WTC11 (cell line): ENCODE measurements at regions not wholly inside any gene's neighbourhood (a gene's known extent, or its start where the extent isn't known, plus 50 kb on each side); places are given as distances from the start of the nearest gene placed in this dataset.

Experiments used
- ATAC-seq: fragments of 200-7000 bp; cut with Tn5 transposase; 2 replicates; pipeline ENCODE4 v1.10.0; 2021; ENCODE audit warnings: mild to moderate bottlenecking, moderate library complexity
- CTCF ChIA-PET: fragments of 300-600 bp; sonication (Branson Sonifier 250); formaldehyde crosslinking; loops from one replicate; lab custom pipeline; 2021; ENCODE audit warnings: antibody characterized with exemption; lab: Charles Lee
- POLR2A ChIA-PET: fragments of 350-600 bp; sonication (Branson Sonifier 250); formaldehyde crosslinking; loops from one replicate; lab custom pipeline; 2021; ENCODE audit warnings: antibody characterized with exemption; lab: Charles Lee
- DNase-seq: peaks from one replicate; pipeline ENCODE4 v3.0.0; 2021; ENCODE audit warnings: low spot score
- H3K27ac Mint-ChIP-seq: 2 replicates; pipeline ENCODE4 v1.8.0; 2021; ENCODE audit warnings: mixed read lengths
- H3K27me3 Mint-ChIP-seq: 2 replicates; pipeline ENCODE4 v1.8.0; 2021; ENCODE audit warnings: low read depth, mild to moderate bottlenecking, moderate library complexity, mixed read lengths
- H3K36me3 Mint-ChIP-seq: 2 replicates; pipeline ENCODE4 v1.8.0; 2021; ENCODE audit warnings: mixed read lengths
- H3K4me1 Mint-ChIP-seq: 2 replicates; pipeline ENCODE4 v1.8.0; 2022; ENCODE audit warnings: mixed read lengths
- H3K4me3 Mint-ChIP-seq: 2 replicates; pipeline ENCODE4 v1.8.0; 2021; ENCODE audit warnings: mild to moderate bottlenecking, moderate library complexity, mixed read lengths
- H3K9me3 Mint-ChIP-seq: 2 replicates; pipeline ENCODE4 v1.8.0; 2021; ENCODE audit warnings: mixed read lengths
- AR ChIP-seq: fragments of 250-450 bp; sonication (Bioruptor Pico); IDR thresholded peaks from 2 replicates; pipeline ENCODE4 v1.9.0; 2021; ENCODE audit warnings: mild to moderate bottlenecking
- ATF3 ChIP-seq: sonication (generic); formaldehyde crosslinking; conservative IDR thresholded peaks from 2 replicates; pipeline ENCODE4 v1.8.1; 2022; ENCODE audit warnings: mild to moderate bottlenecking, missing genetic modification reagents
- CBFB ChIP-seq: sonication (generic); formaldehyde crosslinking; IDR thresholded peaks from 2 replicates; pipeline ENCODE4 v1.8.1; 2022; ENCODE audit warnings: mild to moderate bottlenecking, low read depth, missing genetic modification reagents
- FOXJ3 ChIP-seq: sonication (generic); formaldehyde crosslinking; IDR thresholded peaks from 2 replicates; pipeline ENCODE4 v1.9.0; 2021; ENCODE audit warnings: missing genetic modification reagents, mild to moderate bottlenecking, borderline replicate concordance
- FOXP1 ChIP-seq: sonication (generic); formaldehyde crosslinking; IDR thresholded peaks from 2 replicates; pipeline ENCODE4 v1.8.0; 2022; ENCODE audit warnings: missing genetic modification reagents, mild to moderate bottlenecking, moderate library complexity, borderline replicate concordance
- GRHL2 ChIP-seq: fragments of 250-450 bp; sonication (Bioruptor Pico); IDR thresholded peaks from 2 replicates; pipeline ENCODE4 v1.8.0; 2022; ENCODE audit warnings: mild to moderate bottlenecking, moderate library complexity; ENCODE audit not compliant: insufficient replicate concordance, severe bottlenecking
- IRF2 ChIP-seq: sonication (generic); formaldehyde crosslinking; IDR thresholded peaks from 2 replicates; pipeline ENCODE4 v1.8.0; 2022; ENCODE audit warnings: low read depth, missing genetic modification reagents, borderline replicate concordance
- MXD4 ChIP-seq: fragments of 250-450 bp; sonication (Bioruptor Pico); IDR thresholded peaks from 2 replicates; pipeline ENCODE4 v1.8.0; 2021; ENCODE audit warnings: mild to moderate bottlenecking, moderate library complexity, borderline replicate concordance
- MYBL2 ChIP-seq: sonication (generic); formaldehyde crosslinking; IDR thresholded peaks from 2 replicates; pipeline ENCODE4 v1.8.1; 2023; ENCODE audit warnings: mild to moderate bottlenecking, moderate library complexity, missing genetic modification reagents
- NR3C1 ChIP-seq: sonication (generic); formaldehyde crosslinking; conservative IDR thresholded peaks from 2 replicates; pipeline ENCODE4 v1.8.1; 2023; ENCODE audit warnings: low read depth, mild to moderate bottlenecking, missing genetic modification reagents
- SMAD3 ChIP-seq: sonication (generic); formaldehyde crosslinking; IDR thresholded peaks from 2 replicates; pipeline ENCODE4 v1.8.0; 2022; ENCODE audit warnings: missing genetic modification reagents, mild to moderate bottlenecking, borderline replicate concordance
- SOX15 ChIP-seq: fragments of 250-450 bp; sonication (Bioruptor Pico); IDR thresholded peaks from 2 replicates; pipeline ENCODE4 v1.9.0; 2021; ENCODE audit warnings: mild to moderate bottlenecking
- SP1 ChIP-seq: sonication (generic); formaldehyde crosslinking; conservative IDR thresholded peaks from 2 replicates; pipeline ENCODE4 v1.8.1; 2022; ENCODE audit warnings: missing genetic modification reagents
- USF2 ChIP-seq: sonication (generic); formaldehyde crosslinking; IDR thresholded peaks from 2 replicates; pipeline ENCODE4 v1.8.1; 2023; ENCODE audit warnings: mild to moderate bottlenecking, missing genetic modification reagents, moderate library complexity
- ZBTB21 ChIP-seq: sonication (generic); formaldehyde crosslinking; IDR thresholded peaks from 2 replicates; pipeline ENCODE4 v1.8.1; 2023; ENCODE audit warnings: mild to moderate bottlenecking, missing genetic modification reagents, borderline replicate concordance
- ZNF281 ChIP-seq: sonication (generic); formaldehyde crosslinking; IDR thresholded peaks from 2 replicates; pipeline ENCODE4 v1.8.0; 2023; ENCODE audit warnings: mild to moderate bottlenecking, missing genetic modification reagents
- ZNF317 ChIP-seq: sonication (generic); formaldehyde crosslinking; IDR thresholded peaks from 2 replicates; pipeline ENCODE4 v1.8.1; 2023; ENCODE audit warnings: low read depth, mild to moderate bottlenecking, moderate library complexity, missing genetic modification reagents, borderline replicate concordance
- TF ChIP-seq, protein P1 (sequence below): sonication (generic); formaldehyde crosslinking; IDR thresholded peaks from 2 replicates; pipeline ENCODE4 v1.8.1; 2023; ENCODE audit warnings: mild to moderate bottlenecking, missing genetic modification reagents
- TF ChIP-seq, protein P2 (sequence below): sonication (generic); formaldehyde crosslinking; IDR thresholded peaks from 2 replicates; pipeline ENCODE4 v1.8.1; 2023; ENCODE audit warnings: mild to moderate bottlenecking, missing genetic modification reagents, moderate library complexity
- TF ChIP-seq, protein P3 (sequence below): sonication (generic); formaldehyde crosslinking; IDR thresholded peaks from 2 replicates; pipeline ENCODE4 v1.8.0; 2022; ENCODE audit warnings: mild to moderate bottlenecking, missing genetic modification reagents
- TF ChIP-seq, protein P4 (sequence below): sonication (generic); formaldehyde crosslinking; IDR thresholded peaks from 2 replicates; pipeline ENCODE4 v1.8.0; 2023; ENCODE audit warnings: missing genetic modification reagents

DNA sequence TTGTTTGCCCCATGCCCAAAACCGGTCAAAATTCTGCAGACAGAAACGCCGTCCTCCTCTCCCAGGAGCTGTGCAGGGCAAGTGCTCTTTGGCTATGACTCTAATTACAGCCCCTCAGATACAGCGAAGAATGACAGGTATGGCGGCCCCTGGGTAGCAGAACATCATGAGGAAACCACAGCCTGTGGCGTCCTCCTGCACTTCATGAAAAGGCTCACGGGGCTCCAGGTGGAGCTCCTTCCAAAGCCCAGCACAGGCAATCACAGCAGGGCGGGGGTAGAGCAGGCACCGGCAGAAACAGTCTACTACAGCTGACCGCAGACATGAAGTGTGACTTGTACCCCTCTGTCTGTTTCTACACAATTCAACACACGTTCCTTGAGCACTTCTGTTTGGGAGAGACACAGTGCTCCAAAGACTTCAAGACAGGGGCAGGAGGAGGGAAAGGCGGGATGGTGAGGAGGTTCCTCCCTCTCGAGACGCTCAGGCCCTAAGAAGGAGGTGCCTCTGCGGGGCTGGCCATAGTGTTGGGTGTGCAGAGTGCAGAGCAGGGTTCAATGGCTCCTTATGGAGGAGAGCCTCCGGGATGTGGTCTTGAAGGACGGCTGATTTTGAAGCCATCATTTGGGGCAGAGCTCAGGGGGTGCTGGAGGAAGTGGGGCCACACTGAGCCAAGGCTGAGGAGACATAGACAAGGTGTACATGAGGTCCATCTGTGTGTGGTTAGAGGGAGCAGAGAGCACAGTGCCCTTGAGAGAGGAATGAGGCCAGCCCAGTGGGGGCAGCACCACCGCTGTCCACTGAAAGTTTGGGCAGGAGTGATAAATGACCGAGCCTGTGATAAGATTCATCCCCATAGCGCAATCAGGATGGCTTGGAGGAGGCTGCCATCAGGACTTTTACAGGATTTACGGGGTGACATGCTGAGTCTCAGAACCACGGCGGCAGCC, 468.3 kb downstream of the EIPR1 start:
- TF ChIP-seq GRHL2 (CRISPR knock-in tag) (no peak), SP1 (no peak), USF2 (CRISPR knock-in tag) (no peak), MYBL2 (CRISPR knock-in tag) (no peak)
- TF ChIP-seq, protein P1, sequence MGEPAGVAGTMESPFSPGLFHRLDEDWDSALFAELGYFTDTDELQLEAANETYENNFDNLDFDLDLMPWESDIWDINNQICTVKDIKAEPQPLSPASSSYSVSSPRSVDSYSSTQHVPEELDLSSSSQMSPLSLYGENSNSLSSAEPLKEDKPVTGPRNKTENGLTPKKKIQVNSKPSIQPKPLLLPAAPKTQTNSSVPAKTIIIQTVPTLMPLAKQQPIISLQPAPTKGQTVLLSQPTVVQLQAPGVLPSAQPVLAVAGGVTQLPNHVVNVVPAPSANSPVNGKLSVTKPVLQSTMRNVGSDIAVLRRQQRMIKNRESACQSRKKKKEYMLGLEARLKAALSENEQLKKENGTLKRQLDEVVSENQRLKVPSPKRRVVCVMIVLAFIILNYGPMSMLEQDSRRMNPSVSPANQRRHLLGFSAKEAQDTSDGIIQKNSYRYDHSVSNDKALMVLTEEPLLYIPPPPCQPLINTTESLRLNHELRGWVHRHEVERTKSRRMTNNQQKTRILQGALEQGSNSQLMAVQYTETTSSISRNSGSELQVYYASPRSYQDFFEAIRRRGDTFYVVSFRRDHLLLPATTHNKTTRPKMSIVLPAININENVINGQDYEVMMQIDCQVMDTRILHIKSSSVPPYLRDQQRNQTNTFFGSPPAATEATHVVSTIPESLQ (CRISPR knock-in tag): no peak
- Mint-ChIP-seq H3K27me3 (no peaks in the 10 kb centered on the region), H3K27ac (no peak overlapping the region), H3K4me3 (no peak overlapping the region), H3K4me1 (no peaks in the 10 kb centered on the region), H3K36me3 (no peaks in the 10 kb centered on the region), H3K9me3 (no peaks in the 10 kb centered on the region)
- DNase-seq: no peak
- ChIA-PET CTCF (no interaction called here), POLR2A (no interaction called here)
- no peak for ATAC-seq

DNA sequence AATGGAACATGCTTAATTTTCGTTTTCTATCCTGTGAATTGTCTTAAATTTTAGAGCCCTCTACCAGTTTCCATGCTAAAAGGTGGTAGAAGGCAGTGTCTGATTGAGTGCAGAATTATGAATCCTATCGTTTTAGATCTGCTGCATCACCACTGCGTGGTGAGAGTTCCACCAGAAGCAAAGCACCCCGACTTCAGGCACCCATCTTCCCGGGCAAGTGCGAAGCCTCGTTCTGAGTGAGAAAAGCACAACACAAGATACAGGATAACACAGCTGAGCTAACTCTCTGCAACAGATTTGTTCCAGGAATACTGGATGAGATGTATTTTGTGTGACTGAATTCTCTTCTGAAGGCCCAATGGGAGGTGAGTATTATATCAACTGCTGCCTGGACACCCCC, 471.5 kb downstream of the EIPR1 start:
- Mint-ChIP-seq H3K27ac (no peak overlapping the region), H3K27me3 (no peaks in the 10 kb centered on the region)

More for the DNA sequence above, 471.5 kb downstream of the EIPR1 start:
- Mint-ChIP-seq H3K4me1 (peaks cover 4% of the 10 kb centered on the region), H3K36me3 (no peaks in the 10 kb centered on the region), H3K9me3 (no peaks in the 10 kb centered on the region), H3K4me3 (no peak overlapping the region)
- TF ChIP-seq ZNF281: no peak
- TF ChIP-seq, protein P2, sequence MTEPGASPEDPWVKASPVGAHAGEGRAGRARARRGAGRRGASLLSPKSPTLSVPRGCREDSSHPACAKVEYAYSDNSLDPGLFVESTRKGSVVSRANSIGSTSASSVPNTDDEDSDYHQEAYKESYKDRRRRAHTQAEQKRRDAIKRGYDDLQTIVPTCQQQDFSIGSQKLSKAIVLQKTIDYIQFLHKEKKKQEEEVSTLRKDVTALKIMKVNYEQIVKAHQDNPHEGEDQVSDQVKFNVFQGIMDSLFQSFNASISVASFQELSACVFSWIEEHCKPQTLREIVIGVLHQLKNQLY: no peak
- no peak for TF ChIP-seq IRF2 (CRISPR knock-in tag)
- no peak for TF ChIP-seq MXD4 (CRISPR knock-in tag)
- TF ChIP-seq CBFB (CRISPR knock-in tag): no peak
- TF ChIP-seq FOXP1: no peak
- TF ChIP-seq SMAD3: no peak
- no peak for TF ChIP-seq AR
- TF ChIP-seq ZNF317 (CRISPR knock-in tag): no peak
- no peak for TF ChIP-seq NR3C1 (CRISPR knock-in tag)
- no peak for TF ChIP-seq ZBTB21 (CRISPR knock-in tag)
- no peak for TF ChIP-seq USF2 (CRISPR knock-in tag)
- TF ChIP-seq SOX15 (CRISPR knock-in tag): no peak
- TF ChIP-seq, protein P3, sequence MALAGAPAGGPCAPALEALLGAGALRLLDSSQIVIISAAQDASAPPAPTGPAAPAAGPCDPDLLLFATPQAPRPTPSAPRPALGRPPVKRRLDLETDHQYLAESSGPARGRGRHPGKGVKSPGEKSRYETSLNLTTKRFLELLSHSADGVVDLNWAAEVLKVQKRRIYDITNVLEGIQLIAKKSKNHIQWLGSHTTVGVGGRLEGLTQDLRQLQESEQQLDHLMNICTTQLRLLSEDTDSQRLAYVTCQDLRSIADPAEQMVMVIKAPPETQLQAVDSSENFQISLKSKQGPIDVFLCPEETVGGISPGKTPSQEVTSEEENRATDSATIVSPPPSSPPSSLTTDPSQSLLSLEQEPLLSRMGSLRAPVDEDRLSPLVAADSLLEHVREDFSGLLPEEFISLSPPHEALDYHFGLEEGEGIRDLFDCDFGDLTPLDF (CRISPR knock-in tag): no peak
- TF ChIP-seq, protein P4, sequence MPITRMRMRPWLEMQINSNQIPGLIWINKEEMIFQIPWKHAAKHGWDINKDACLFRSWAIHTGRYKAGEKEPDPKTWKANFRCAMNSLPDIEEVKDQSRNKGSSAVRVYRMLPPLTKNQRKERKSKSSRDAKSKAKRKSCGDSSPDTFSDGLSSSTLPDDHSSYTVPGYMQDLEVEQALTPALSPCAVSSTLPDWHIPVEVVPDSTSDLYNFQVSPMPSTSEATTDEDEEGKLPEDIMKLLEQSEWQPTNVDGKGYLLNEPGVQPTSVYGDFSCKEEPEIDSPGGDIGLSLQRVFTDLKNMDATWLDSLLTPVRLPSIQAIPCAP (CRISPR knock-in tag): no peak
- no peak for TF ChIP-seq FOXJ3 (CRISPR knock-in tag)
- no peak for TF ChIP-seq ATF3 (CRISPR knock-in tag)
- no peak for DNase-seq
- no peak for ATAC-seq
- ChIA-PET CTCF (no interaction called here), POLR2A (no interaction called here)
